ENCODE measurements at regions not wholly inside any gene's neighbourhood (a gene's known extent, or its start where the extent isn't known, plus 50 kb on each side); places are given as distances from the start of the nearest gene placed in this dataset.
"Not testable (repeated sequence)": the region's sequence is repeated elsewhere in the genome, so short reads cannot be mapped to it uniquely, and the experiment has no call there.

- DNase-seq (ENCODE audit: low spot score), result no peak
Measured at GRCh38 chr6:104506429-104506828, 353.3 kb downstream of the HACE1 start.

GRCh38 chr6:104505838-104506237 lies 353.9 kb downstream of the HACE1 start:
- no peak for DNase-seq (ENCODE audit: low spot score)

- no peak for DNase-seq (ENCODE audit: low spot score)
Measured at GRCh38 chr6:104500265-104500664, 359.5 kb downstream of the HACE1 start.

- no peak for DNase-seq (ENCODE audit: low spot score)
Measured at GRCh38 chr6:104486035-104486434, 373.7 kb downstream of the HACE1 start.

GRCh38 chr6:104484626-104485025 lies 375.1 kb downstream of the HACE1 start:
- no peak for DNase-seq (ENCODE audit: low spot score)

GRCh38 chr6:104484191-104484590 lies 375.5 kb downstream of the HACE1 start:
- DNase-seq (ENCODE audit: low spot score), result no peak

- no peak for DNase-seq (ENCODE audit: low spot score)
Measured at GRCh38 chr6:104483225-104483834, 376.4 kb downstream of the HACE1 start.

DNA sequence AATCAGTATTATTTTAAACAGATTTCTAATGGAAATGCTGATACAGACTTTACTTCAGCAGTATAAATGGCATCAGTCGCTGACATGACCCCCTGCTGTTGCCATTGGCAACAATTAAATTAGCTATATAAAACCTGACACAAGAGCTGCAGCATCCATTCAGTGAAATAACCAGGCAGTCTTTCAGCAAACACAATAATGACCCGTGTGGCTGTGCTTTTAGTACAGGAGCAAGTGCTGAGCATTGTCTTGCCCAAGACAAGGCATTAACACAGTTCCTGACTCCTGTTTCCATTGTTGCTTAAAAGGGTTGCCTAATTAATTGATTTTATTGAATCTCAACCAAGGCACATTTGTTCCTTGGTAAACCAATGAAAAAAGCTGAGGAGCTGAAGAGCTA lies 382.1 kb downstream of the HACE1 start:
- DNase-seq (ENCODE audit: low spot score), result no peak

GRCh38 chr6:104473021-104473429 lies 386.7 kb downstream of the HACE1 start:
- DNase-seq (ENCODE audit: low spot score), result no peak

GRCh38 chr6:104472021-104472901 lies 387.5 kb downstream of the HACE1 start:
- no peak for DNase-seq (ENCODE audit: low spot score)

GRCh38 chr6:104466306-104466705 lies 393.4 kb downstream of the HACE1 start:
- DNase-seq (ENCODE audit: low spot score), result no peak

DNA sequence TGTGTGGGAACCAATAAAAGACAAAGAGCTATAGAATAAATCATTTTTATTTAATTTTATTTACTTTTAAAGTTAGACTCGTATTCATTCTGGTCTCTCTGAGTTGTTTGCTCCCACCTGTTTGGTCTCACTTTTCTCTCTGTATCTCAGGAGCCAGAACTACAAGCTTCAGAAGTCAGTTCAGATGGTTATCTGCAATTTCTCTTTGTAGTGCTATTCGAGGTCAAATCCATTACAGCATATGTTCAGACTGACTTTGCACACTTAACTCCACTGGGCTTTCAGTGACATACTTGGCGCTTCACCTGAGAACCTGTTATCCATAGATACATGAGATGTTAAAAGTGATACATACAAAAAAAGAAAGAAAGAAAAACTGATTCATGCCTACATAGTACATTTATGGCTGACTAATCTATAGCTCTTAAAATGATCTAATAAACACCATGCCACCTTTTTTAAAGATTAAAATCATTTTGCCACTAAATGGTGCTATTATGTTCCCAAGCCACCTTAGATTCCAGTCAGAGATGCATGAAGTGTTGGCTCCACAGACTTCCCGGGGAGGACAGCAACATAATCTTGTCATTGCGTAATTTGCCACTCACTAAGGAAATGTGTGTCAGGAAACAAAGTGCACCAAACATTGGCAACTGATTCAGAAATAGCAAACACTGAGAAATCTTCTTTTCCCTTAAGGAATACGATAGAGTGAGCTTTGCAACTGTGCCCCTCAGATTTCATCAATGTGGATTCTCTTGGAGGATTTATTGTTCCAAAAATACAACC lies 396.7 kb downstream of the HACE1 start:
- DNase-seq (ENCODE audit: low spot score), result no peak

GRCh38 chr6:104460738-104461483 lies 398.8 kb downstream of the HACE1 start:
- no peak for DNase-seq (ENCODE audit: low spot score)

DNA sequence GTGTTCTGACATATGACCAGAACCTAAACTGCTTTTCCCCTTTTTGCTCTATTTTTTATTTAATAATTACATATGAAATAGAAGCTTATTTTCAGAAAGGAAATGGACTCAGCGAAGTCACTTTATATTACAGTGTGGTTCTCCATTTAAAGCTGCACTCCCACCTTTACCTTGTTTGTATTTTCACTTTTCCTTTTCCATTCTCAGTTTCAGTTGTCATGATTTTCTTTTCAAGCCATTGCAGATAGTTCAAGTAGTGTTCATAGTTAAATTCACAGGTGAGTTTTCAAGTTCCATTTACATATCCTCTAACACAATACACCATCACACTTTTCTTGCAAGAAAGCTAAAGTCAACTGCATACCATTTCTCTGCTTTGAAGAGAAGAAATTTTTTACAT lies 400.2 kb downstream of the HACE1 start:
- no peak for DNase-seq (ENCODE audit: low spot score)

DNA sequence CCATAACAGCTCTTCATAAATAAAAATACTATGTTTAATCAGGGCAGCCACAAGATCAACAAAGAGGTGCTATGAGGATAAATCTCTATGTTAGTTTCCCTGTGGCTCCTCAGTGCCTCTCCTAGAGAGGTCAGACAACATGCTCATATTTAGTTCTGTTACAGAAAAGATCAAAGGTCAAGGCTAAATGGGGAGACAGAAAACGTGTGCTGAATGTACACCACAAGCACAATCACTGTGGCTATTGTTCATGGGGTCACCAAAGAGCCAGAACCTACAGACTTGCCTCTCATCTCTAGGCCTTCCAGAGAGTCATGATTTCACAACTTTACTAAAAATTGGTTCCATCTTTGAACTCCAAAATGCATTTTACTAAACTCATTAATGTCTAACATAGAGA lies 409.8 kb downstream of the HACE1 start:
- DNase-seq (ENCODE audit: low spot score), result no peak

DNA sequence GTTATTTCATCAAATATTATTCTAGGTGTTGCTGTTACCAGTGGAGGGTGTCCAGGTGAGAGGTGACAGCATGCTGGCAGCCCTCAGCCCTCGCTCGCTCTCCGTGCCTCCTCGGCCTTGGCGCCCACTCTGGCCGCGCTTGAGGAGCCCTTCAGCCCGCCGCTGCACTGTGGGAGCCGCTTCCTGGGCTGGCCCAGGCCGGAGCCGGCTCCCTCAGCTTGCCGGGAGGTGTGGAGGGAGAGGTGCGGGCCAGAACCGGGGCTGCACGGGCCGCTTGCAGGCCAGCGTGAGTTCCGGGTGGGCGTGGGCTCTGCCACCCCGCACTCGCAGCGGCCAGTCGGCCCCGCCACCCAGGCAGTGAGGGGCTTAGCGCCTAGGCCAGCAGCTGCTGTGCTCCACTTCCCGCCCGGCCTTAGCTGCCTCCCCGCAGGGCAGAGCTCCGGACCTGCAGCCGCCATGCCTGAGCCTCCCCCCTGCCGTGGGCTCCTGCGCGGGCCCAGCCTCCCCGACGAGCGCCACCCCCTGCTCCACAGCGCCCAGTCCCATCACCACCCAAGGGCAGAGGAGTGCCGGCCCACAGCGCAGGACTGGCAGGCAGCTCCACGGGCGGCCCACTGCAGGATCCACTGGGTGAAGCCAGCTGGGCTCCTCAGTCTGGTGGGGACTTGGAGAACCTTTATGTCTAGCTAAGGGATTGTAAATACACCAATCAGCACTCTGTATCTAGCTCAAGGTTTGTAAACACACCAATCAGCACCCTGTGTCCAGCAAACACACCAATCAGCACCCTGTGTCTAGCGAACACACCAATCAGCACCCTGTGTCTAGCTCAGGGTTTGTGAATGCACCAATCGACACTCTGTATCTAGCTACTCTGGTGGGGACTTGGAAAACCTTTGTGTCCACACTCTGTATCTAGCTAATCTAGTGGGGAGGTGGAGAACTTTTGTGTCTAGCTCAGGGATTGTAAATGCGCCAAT lies 413.3 kb downstream of the HACE1 start:
- DNase-seq (ENCODE audit: low spot score), result not testable (repeated sequence)

- DNase-seq (ENCODE audit: low spot score), result no peak
Measured at GRCh38 chr6:104434519-104434918, 425.2 kb downstream of the HACE1 start.

GRCh38 chr6:104431096-104431495 lies 428.6 kb downstream of the HACE1 start:
- no peak for DNase-seq (ENCODE audit: low spot score)

DNA sequence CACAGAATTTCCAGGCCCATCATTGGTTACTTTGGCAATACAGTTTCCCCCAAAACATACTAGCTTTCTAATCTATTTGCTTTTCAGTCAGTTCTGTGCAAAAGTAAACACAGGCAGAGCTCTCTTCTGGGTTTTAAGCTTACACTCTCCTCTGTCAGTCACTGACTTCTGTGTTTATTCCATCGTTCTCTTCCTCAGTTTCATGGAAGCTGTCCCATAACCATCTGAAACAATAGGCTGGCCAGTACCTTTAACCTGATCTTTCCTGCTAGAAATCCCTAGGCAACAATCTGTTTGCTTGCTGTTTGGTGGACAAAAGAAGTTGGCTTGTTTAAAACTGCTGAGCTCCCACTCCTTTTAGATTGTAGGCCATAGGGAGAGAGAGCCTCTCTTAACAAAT lies 431.5 kb downstream of the HACE1 start:
- no peak for DNase-seq (ENCODE audit: low spot score)

DNA sequence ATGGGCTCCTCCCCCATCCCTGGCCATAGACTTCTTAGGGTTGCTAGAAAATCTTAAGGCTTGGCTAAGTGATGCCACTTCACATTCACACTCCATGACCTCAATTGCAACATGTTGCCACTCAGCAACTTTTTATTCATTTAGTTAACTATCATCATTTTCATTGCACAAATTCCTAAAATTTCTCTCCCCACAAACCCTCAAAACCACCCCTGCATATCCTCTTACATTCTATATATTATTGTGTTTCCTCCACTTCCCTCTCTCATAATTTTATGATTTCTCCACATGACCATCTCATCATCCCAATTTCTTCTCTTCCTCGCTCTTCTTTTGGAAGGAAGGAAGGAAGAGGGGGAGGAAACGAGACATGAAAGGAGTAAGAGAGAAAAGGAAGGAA lies 436.0 kb downstream of the HACE1 start:
- DNase-seq (ENCODE audit: low spot score), result no peak

GRCh38 chr6:104421650-104422049 lies 438.1 kb downstream of the HACE1 start:
- no peak for DNase-seq (ENCODE audit: low spot score)
